ENCODE measurements at regions not wholly inside any gene's neighbourhood (a gene's known extent, or its start where the extent isn't known, plus 50 kb on each side); places are given as distances from the start of the nearest gene placed in this dataset.

- 0 out of 2 replicates have a peak, but pooled peaks cover 6% of the 10 kb centered on the region for H3K4me1 ChIP-seq (ENCODE audit: insufficient read depth, low read length)
These were observed 90.5 kb upstream of the EYA2 start for GRCh38 chr20:46804126-46804525.

GRCh38 chr20:46805836-46806235 is 88.8 kb upstream of the EYA2 start:
- H3K4me1 ChIP-seq (ENCODE audit: insufficient read depth, low read length), result 0 out of 2 replicates have a peak, but pooled peaks cover 12% of the 10 kb centered on the region
- no peaks in the 10 kb centered on the region for H3K36me3 ChIP-seq (ENCODE audit: insufficient read depth, low read length)
- H3K9me3 ChIP-seq (ENCODE audit: control insufficient read depth, insufficient read depth, low read length), result no peaks in the 10 kb centered on the region
- no peak overlapping the region for H3K9ac ChIP-seq (ENCODE audit: low read depth, low read length)

More at GRCh38 chr20:46804126-46804525, 90.5 kb upstream of the EYA2 start:
- Histone ChIP-seq H3K9ac (ENCODE audit: low read depth, low read length) (no peak overlapping the region), H3K9me3 (ENCODE audit: control insufficient read depth, insufficient read depth, low read length) (no peaks in the 10 kb centered on the region), H3K36me3 (ENCODE audit: insufficient read depth, low read length) (no peaks in the 10 kb centered on the region)

- Histone ChIP-seq H3K9me3 (ENCODE audit: control insufficient read depth, insufficient read depth, low read length) (no peaks in the 10 kb centered on the region), H3K9ac (ENCODE audit: low read depth, low read length) (no peak overlapping the region), H3K4me1 (ENCODE audit: insufficient read depth, low read length) (0 out of 2 replicates have a peak, but pooled peaks cover 8% of the 10 kb centered on the region), H3K36me3 (ENCODE audit: insufficient read depth, low read length) (no peaks in the 10 kb centered on the region)
These were observed 86.6 kb upstream of the EYA2 start for GRCh38 chr20:46807998-46808397.

GRCh38 chr20:46808565-46808964 is 86.1 kb upstream of the EYA2 start:
- Histone ChIP-seq H3K9ac (ENCODE audit: low read depth, low read length) (no peak overlapping the region), H3K4me1 (ENCODE audit: insufficient read depth, low read length) (0 out of 2 replicates have a peak, but pooled peaks cover 6% of the 10 kb centered on the region), H3K36me3 (ENCODE audit: insufficient read depth, low read length) (no peaks in the 10 kb centered on the region), H3K9me3 (ENCODE audit: control insufficient read depth, insufficient read depth, low read length) (no peaks in the 10 kb centered on the region)

GRCh38 chr20:46809706-46810360 is 84.8 kb upstream of the EYA2 start:
- Histone ChIP-seq H3K9ac (ENCODE audit: low read depth, low read length) (no peak overlapping the region), H3K36me3 (ENCODE audit: insufficient read depth, low read length) (no peaks in the 10 kb centered on the region), H3K4me1 (ENCODE audit: insufficient read depth, low read length) (0 out of 2 replicates have a peak, but pooled peaks cover 6% of the 10 kb centered on the region), H3K9me3 (ENCODE audit: control insufficient read depth, insufficient read depth, low read length) (no peaks in the 10 kb centered on the region)

- Histone ChIP-seq H3K9me3 (ENCODE audit: control insufficient read depth, insufficient read depth, low read length) (no peaks in the 10 kb centered on the region), H3K9ac (ENCODE audit: low read depth, low read length) (no peak overlapping the region), H3K4me1 (ENCODE audit: insufficient read depth, low read length) (0 out of 2 replicates have a peak, but pooled peaks cover 6% of the 10 kb centered on the region), H3K36me3 (ENCODE audit: insufficient read depth, low read length) (no peaks in the 10 kb centered on the region)
These were observed 84.0 kb upstream of the EYA2 start for GRCh38 chr20:46810448-46811223.

GRCh38 chr20:46811224-46812084 is 83.2 kb upstream of the EYA2 start:
- Histone ChIP-seq H3K4me1 (ENCODE audit: insufficient read depth, low read length) (0 out of 2 replicates have a peak, but pooled peaks cover 6% of the 10 kb centered on the region), H3K36me3 (ENCODE audit: insufficient read depth, low read length) (no peaks in the 10 kb centered on the region), H3K9me3 (ENCODE audit: control insufficient read depth, insufficient read depth, low read length) (0 out of 2 replicates have a peak, but pooled peaks cover 2% of the 10 kb centered on the region), H3K9ac (ENCODE audit: low read depth, low read length) (peak overlapping the region; percentile 55)

GRCh38 chr20:46814366-46815232 is 80.0 kb upstream of the EYA2 start:
- H3K9me3 ChIP-seq (ENCODE audit: control insufficient read depth, insufficient read depth, low read length), result 0 out of 2 replicates have a peak, but pooled peaks cover 2% of the 10 kb centered on the region
- no peaks in the 10 kb centered on the region for H3K36me3 ChIP-seq (ENCODE audit: insufficient read depth, low read length)
- 0 out of 2 replicates have a peak, but pooled peaks cover 6% of the 10 kb centered on the region for H3K4me1 ChIP-seq (ENCODE audit: insufficient read depth, low read length)
- no peak overlapping the region for H3K9ac ChIP-seq (ENCODE audit: low read depth, low read length)

GRCh38 chr20:46816097-46816496 is 78.5 kb upstream of the EYA2 start:
- Histone ChIP-seq H3K36me3 (ENCODE audit: insufficient read depth, low read length) (no peaks in the 10 kb centered on the region), H3K9ac (ENCODE audit: low read depth, low read length) (no peak overlapping the region), H3K9me3 (ENCODE audit: control insufficient read depth, insufficient read depth, low read length) (0 out of 2 replicates have a peak, but pooled peaks cover 2% of the 10 kb centered on the region), H3K4me1 (ENCODE audit: insufficient read depth, low read length) (no peaks in the 10 kb centered on the region)

- H3K36me3 ChIP-seq (ENCODE audit: insufficient read depth, low read length), result no peaks in the 10 kb centered on the region
- no peak overlapping the region for H3K9ac ChIP-seq (ENCODE audit: low read depth, low read length)
- H3K4me1 ChIP-seq (ENCODE audit: insufficient read depth, low read length), result no peaks in the 10 kb centered on the region
- H3K9me3 ChIP-seq (ENCODE audit: control insufficient read depth, insufficient read depth, low read length), result 0 out of 2 replicates have a peak, but pooled peaks cover 2% of the 10 kb centered on the region
These were observed 77.6 kb upstream of the EYA2 start for GRCh38 chr20:46816886-46817638.

GRCh38 chr20:46820682-46821081 is 74.0 kb upstream of the EYA2 start:
- H3K9me3 ChIP-seq (ENCODE audit: control insufficient read depth, insufficient read depth, low read length), result 0 out of 2 replicates have a peak, but pooled peaks cover 1% of the 10 kb centered on the region
- no peaks in the 10 kb centered on the region for H3K4me1 ChIP-seq (ENCODE audit: insufficient read depth, low read length)
- no peaks in the 10 kb centered on the region for H3K36me3 ChIP-seq (ENCODE audit: insufficient read depth, low read length)
- H3K9ac ChIP-seq (ENCODE audit: low read depth, low read length), result no peak overlapping the region

GRCh38 chr20:46823271-46823751 is 71.3 kb upstream of the EYA2 start:
- Histone ChIP-seq H3K9me3 (ENCODE audit: control insufficient read depth, insufficient read depth, low read length) (no peaks in the 10 kb centered on the region), H3K9ac (ENCODE audit: low read depth, low read length) (no peak overlapping the region), H3K4me1 (ENCODE audit: insufficient read depth, low read length) (no peaks in the 10 kb centered on the region), H3K36me3 (ENCODE audit: insufficient read depth, low read length) (no peaks in the 10 kb centered on the region)

GRCh38 chr20:46823753-46824152 is 70.9 kb upstream of the EYA2 start:
- Histone ChIP-seq H3K9ac (ENCODE audit: low read depth, low read length) (no peak overlapping the region), H3K4me1 (ENCODE audit: insufficient read depth, low read length) (no peaks in the 10 kb centered on the region), H3K36me3 (ENCODE audit: insufficient read depth, low read length) (no peaks in the 10 kb centered on the region), H3K9me3 (ENCODE audit: control insufficient read depth, insufficient read depth, low read length) (no peaks in the 10 kb centered on the region)

Data from ES-I3 (cell line).